Mesodermal cell (in vitro differentiated cells): ENCODE measurements at regions not wholly inside any gene's neighbourhood (a gene's known extent, or its start where the extent isn't known, plus 50 kb on each side); places are given as distances from the start of the nearest gene placed in this dataset.

Experiments
- H3K27ac ChIP-seq: 2 replicates; pipeline ENCODE4 v1.7.0; 2013; ENCODE audit warnings: mild to moderate bottlenecking, low read depth, low read length, moderate library complexity; ENCODE audit not compliant: severe bottlenecking
- H3K36me3 ChIP-seq: 2 replicates; pipeline ENCODE4 v1.7.1; 2013; ENCODE audit warnings: mild to moderate bottlenecking, low read length, moderate library complexity; ENCODE audit not compliant: control insufficient read depth, insufficient read depth
- H3K4me1 ChIP-seq: one replicate; pipeline ENCODE4 v1.7.1; 2013; ENCODE audit warnings: mild to moderate bottlenecking, low read length; ENCODE audit not compliant: insufficient read depth, control insufficient read depth, poor library complexity, severe bottlenecking
- H3K4me3 ChIP-seq: 2 replicates; pipeline ENCODE4 v1.7.0; 2013; ENCODE audit warnings: low read length, control low read depth, mild to moderate bottlenecking; ENCODE audit not compliant: insufficient read depth, poor library complexity, severe bottlenecking; ENCODE audit errors: extremely low read depth
- H3K9me3 ChIP-seq: 2 replicates; pipeline ENCODE4 v1.7.1; 2013; ENCODE audit warnings: mild to moderate bottlenecking, low read length, moderate library complexity; ENCODE audit not compliant: control insufficient read depth
- WGBS, 2 experiments: methylation state at CpG; one replicate each; pipeline ENCODE4 v1.1.5; 2013; ENCODE audit warnings: missing lambda C conversion rate in 2 of 2; ENCODE audit not compliant: insufficient coverage in 2 of 2; 5-methylcytosine and 5-hydroxymethylcytosine counted together

GRCh38 chr16:6864671-6865070 is 468.0 kb upstream of the RBFOX1 start:
- Histone ChIP-seq H3K4me3 (no peak overlapping the region), H3K36me3 (no peaks in the 10 kb centered on the region), H3K4me1 (no peaks in the 10 kb centered on the region), H3K27ac (no peak overlapping the region), H3K9me3 (no peaks in the 10 kb centered on the region)
- WGBS, 2 experiments = no CpG with 5 or more reads among the region's 5 CpGs

- WGBS, 2 experiments = 68 to 85% methylated on average over 3 to 4 of the region's 4 CpGs
- no peaks in the 10 kb centered on the region for H3K36me3 ChIP-seq
- H3K27ac ChIP-seq = no peak overlapping the region
- H3K4me3 ChIP-seq = no peak overlapping the region
- no peaks in the 10 kb centered on the region for H3K9me3 ChIP-seq
- H3K4me1 ChIP-seq = no peaks in the 10 kb centered on the region
Measured at GRCh38 chr16:6864244-6864643, 468.4 kb upstream of the RBFOX1 start.

DNA sequence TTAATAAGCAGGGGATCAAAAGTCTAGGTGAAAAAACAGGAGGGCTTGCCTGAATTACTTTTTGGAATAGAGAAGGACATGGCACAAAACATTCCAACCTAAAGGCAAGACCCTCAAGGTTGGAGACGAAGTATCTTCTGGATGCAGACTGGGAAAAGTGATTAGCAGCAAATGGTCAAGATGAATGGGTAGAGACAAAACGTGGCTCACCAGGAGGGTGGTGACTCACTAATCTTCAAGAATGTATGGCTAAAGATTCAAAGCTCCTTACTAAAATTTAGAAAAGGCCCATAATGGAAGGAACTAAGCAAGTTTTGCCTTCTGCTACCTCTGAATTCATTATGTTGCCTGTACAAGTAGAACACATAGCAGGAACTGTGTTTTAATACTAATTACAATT is 469.5 kb upstream of the RBFOX1 start:
- Histone ChIP-seq H3K27ac (no peak overlapping the region), H3K4me1 (no peaks in the 10 kb centered on the region), H3K36me3 (no peaks in the 10 kb centered on the region), H3K9me3 (no peaks in the 10 kb centered on the region), H3K4me3 (no peak overlapping the region)
- WGBS, 2 experiments = 12% methylated on average over 2 of the region's 2 CpGs; no CpG with 5 or more reads in 1 of the 2 experiments

GRCh38 chr16:6861815-6862477 is 470.7 kb upstream of the RBFOX1 start:
- 54 to 81% methylated on average over 3 to 4 of the region's 6 CpGs for WGBS, 2 experiments

GRCh38 chr16:6861135-6861814 is 471.4 kb upstream of the RBFOX1 start:
- Histone ChIP-seq H3K4me1 (no peaks in the 10 kb centered on the region), H3K4me3 (no peak overlapping the region), H3K36me3 (no peaks in the 10 kb centered on the region), H3K9me3 (no peaks in the 10 kb centered on the region), H3K27ac (no peak overlapping the region)
- 10% methylated on average over 2 of the region's 8 CpGs; no CpG with 5 or more reads in 1 of the 2 experiments for WGBS, 2 experiments

More at GRCh38 chr16:6861815-6862477, 470.7 kb upstream of the RBFOX1 start:
- H3K4me1 ChIP-seq = no peaks in the 10 kb centered on the region
- H3K9me3 ChIP-seq = no peaks in the 10 kb centered on the region
- H3K36me3 ChIP-seq = no peaks in the 10 kb centered on the region
- no peak overlapping the region for H3K27ac ChIP-seq
- no peak overlapping the region for H3K4me3 ChIP-seq

DNA sequence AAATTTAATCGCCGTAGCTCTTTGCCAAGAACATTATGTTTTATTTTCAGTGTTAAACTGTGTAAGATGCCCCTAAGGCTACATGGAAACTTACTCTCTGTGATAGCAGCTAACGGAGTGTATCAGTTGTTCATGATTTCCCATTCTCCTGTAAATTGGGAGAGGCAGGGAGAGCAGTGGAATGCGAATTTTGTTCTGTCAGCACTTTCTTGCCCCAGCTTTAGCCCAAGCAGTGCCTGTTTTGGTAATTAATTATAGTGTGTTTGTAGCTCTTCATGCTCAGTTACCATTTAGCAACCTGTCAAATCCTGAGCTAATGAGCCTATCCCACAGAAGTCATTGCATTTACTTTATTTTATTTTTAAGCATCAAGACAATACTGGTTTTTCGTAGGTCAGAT is 475.1 kb upstream of the RBFOX1 start:
- Histone ChIP-seq H3K36me3 (no peaks in the 10 kb centered on the region), H3K9me3 (no peaks in the 10 kb centered on the region), H3K4me3 (no peak overlapping the region), H3K4me1 (no peaks in the 10 kb centered on the region), H3K27ac (no peak overlapping the region)
- WGBS, 2 experiments = 13 to 23% methylated on average over 2 of the region's 5 CpGs

DNA sequence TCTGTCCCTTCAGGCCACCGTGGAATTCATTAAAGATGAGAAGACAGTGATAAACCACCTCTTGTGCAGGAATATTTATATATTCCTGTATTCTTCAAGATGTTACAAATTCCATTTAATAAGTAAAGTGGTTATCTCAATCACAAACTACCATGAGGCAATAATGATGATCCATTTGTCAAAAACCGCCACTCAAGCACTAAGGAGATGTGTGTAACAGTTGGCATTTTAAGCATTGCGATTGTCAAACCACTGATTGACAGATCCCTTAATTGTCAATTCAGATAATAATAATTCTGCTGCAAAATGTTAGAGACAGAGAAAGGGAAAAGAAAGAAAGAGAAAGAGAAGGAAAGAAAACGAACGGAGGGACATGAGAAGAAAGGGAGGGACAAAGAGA is 476.1 kb upstream of the RBFOX1 start:
- Histone ChIP-seq H3K36me3 (no peaks in the 10 kb centered on the region), H3K4me1 (no peaks in the 10 kb centered on the region), H3K4me3 (no peak overlapping the region), H3K9me3 (no peaks in the 10 kb centered on the region), H3K27ac (no peak overlapping the region)
- WGBS, 2 experiments = 76 to 89% methylated on average over 2 of the region's 5 CpGs

GRCh38 chr16:6853565-6853964 is 479.1 kb upstream of the RBFOX1 start:
- H3K27ac ChIP-seq = no peak overlapping the region
- 81 to 83% methylated on average over 4 to 6 of the region's 6 CpGs for WGBS, 2 experiments
- H3K36me3 ChIP-seq = no peaks in the 10 kb centered on the region
- no peaks in the 10 kb centered on the region for H3K9me3 ChIP-seq
- H3K4me3 ChIP-seq = no peak overlapping the region
- H3K4me1 ChIP-seq = no peaks in the 10 kb centered on the region

GRCh38 chr16:6852643-6853225 is 479.9 kb upstream of the RBFOX1 start:
- Histone ChIP-seq H3K36me3 (no peaks in the 10 kb centered on the region), H3K4me3 (no peak overlapping the region), H3K9me3 (no peaks in the 10 kb centered on the region), H3K4me1 (no peaks in the 10 kb centered on the region), H3K27ac (no peak overlapping the region)
- 94 to 95% methylated on average over 2 of the region's 3 CpGs for WGBS, 2 experiments

DNA sequence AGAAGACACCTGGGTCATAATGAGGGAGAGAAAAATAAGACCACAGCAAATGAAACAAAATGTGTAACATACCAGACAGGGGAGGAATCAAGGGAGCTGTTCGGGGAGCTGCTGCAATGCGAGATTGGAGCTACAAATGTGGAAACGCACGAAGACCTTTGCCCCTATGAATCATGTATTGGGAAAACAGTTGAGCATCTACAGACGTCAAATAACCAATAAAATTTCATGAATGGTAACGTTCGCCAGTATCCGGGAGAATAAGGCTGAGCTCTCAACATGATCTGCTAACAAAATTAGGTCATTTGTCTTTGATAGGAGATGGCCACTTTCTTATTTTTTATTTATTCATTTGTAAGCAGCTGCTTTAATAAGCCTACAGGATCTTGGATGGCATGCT is 486.2 kb upstream of the RBFOX1 start:
- no peaks in the 10 kb centered on the region for H3K36me3 ChIP-seq
- H3K4me1 ChIP-seq = no peaks in the 10 kb centered on the region
- no peaks in the 10 kb centered on the region for H3K9me3 ChIP-seq
- H3K27ac ChIP-seq = no peak overlapping the region
- WGBS, 2 experiments = 73 to 93% methylated on average over 6 to 7 of the region's 8 CpGs
- H3K4me3 ChIP-seq = no peak overlapping the region

DNA sequence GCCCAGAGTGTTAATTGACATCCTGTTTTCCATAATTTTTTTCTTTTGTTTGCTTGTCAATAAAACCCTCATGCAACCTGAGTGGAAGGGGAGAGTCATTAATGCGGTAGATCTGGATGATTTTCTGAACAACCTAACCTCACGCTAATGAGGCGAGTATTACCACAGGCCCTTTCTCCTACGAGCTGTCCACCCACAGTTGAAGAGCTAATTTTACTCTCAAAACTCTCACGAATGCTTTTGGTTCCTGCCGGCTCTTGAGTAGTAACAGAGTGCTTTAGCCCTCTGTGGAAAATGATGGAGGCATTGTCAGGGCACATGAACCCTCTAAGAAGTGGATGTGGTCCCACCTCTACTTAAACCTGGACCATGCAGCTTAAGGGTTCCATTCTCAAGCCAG is 491.3 kb upstream of the RBFOX1 start:
- 83% methylated on average over 6 of the region's 6 CpGs; no CpG with 5 or more reads in 1 of the 2 experiments for WGBS, 2 experiments
- Histone ChIP-seq H3K4me1 (no peaks in the 10 kb centered on the region), H3K27ac (no peak overlapping the region)

More for the DNA sequence above, 491.3 kb upstream of the RBFOX1 start:
- no peak overlapping the region for H3K4me3 ChIP-seq
- H3K9me3 ChIP-seq = no peaks in the 10 kb centered on the region
- H3K36me3 ChIP-seq = no peaks in the 10 kb centered on the region
